GM23248 (cell line): ENCODE measurements at regions not wholly inside any gene's neighbourhood (a gene's known extent, or its start where the extent isn't known, plus 50 kb on each side); places are given as distances from the start of the nearest gene placed in this dataset.

Experiments
- DNase-seq: peaks from one replicate; pipeline ENCODE4 v3.0.0-alpha.2; 2015
- H2AFZ ChIP-seq: fragments of 200-600 bp; sonication (generic); 2 replicates; pipeline ENCODE4 v1.6.1; 2016; ENCODE audit warnings: antibody characterized with exemption
- H3F3A ChIP-seq: fragments of 200-600 bp; sonication (generic); 2 replicates; pipeline ENCODE4 v1.6.1; 2016; ENCODE audit warnings: mild to moderate bottlenecking, antibody characterized with exemption, mixed run types; ENCODE audit not compliant: insufficient read depth
- H3K27ac ChIP-seq: fragments of 200-600 bp; sonication (generic); 2 replicates; pipeline ENCODE4 v1.5.1; 2016; ENCODE audit warnings: mild to moderate bottlenecking
- H3K27me3 ChIP-seq: fragments of 200-600 bp; sonication (generic); replicated peaks from 2 replicates; pipeline ENCODE4 v1.6.1; 2016; ENCODE audit warnings: mild to moderate bottlenecking; ENCODE audit not compliant: insufficient read depth
- H3K36me3 ChIP-seq: fragments of 200-600 bp; sonication (generic); 2 replicates; pipeline ENCODE4 v1.6.1; 2016; ENCODE audit warnings: low read depth, mild to moderate bottlenecking
- H3K4me1 ChIP-seq: fragments of 200-600 bp; sonication (generic); 2 replicates; pipeline ENCODE4 v1.6.1; 2016; ENCODE audit warnings: mild to moderate bottlenecking; ENCODE audit not compliant: insufficient read depth
- H3K4me2 ChIP-seq: fragments of 200-600 bp; sonication (generic); one replicate; pipeline ENCODE4 v1.6.1; 2016; ENCODE audit warnings: mild to moderate bottlenecking; ENCODE audit not compliant: unreplicated experiment
- H3K4me3 ChIP-seq: fragments of 200-600 bp; sonication (generic); 2 replicates; pipeline ENCODE4 v1.5.1; 2016; ENCODE audit warnings: mild to moderate bottlenecking
- H3K79me2 ChIP-seq: fragments of 200-600 bp; sonication (generic); 2 replicates; pipeline ENCODE4 v1.6.1; 2016; ENCODE audit warnings: mild to moderate bottlenecking; ENCODE audit not compliant: insufficient read depth
- H3K9ac ChIP-seq: fragments of 200-600 bp; sonication (generic); 2 replicates; pipeline ENCODE4 v1.6.1; 2016; ENCODE audit warnings: mild to moderate bottlenecking
- H3K9me2 ChIP-seq: fragments of 200-600 bp; sonication (generic); 2 replicates; pipeline ENCODE4 v1.6.1; 2016; ENCODE audit warnings: mixed run types, mild to moderate bottlenecking, moderate library complexity; ENCODE audit not compliant: insufficient read depth
- H3K9me3 ChIP-seq: fragments of 200-600 bp; sonication (generic); one replicate; pipeline ENCODE4 v1.6.1; 2017; ENCODE audit warnings: low read depth
- H4K20me1 ChIP-seq: fragments of 200-600 bp; sonication (generic); 2 replicates; pipeline ENCODE4 v1.6.0; 2016; ENCODE audit not compliant: insufficient read depth
- EZH2 ChIP-seq: fragments of 200-600 bp; sonication (generic); IDR thresholded peaks from 2 replicates; pipeline ENCODE4 v1.6.1; 2018; ENCODE audit warnings: antibody characterized with exemption, mild to moderate bottlenecking; ENCODE audit not compliant: insufficient read depth, poor library complexity, severe bottlenecking
- EZH2phosphoT487 ChIP-seq: fragments of 200-600 bp; sonication (generic); IDR thresholded peaks from 2 replicates; pipeline ENCODE4 v1.6.1; 2018; ENCODE audit warnings: antibody characterized with exemption, moderate library complexity, mild to moderate bottlenecking, low read depth; ENCODE audit not compliant: insufficient read depth
- WGBS, 2 experiments: methylation state at CpG; one replicate each; pipeline ENCODE4 v1.1.6; 2015 to 2017; ENCODE audit warnings: low lambda C conversion rate in 2 of 2, low coverage in 1 of 2; ENCODE audit errors: missing lambda C conversion rate in 2 of 2; 5-methylcytosine and 5-hydroxymethylcytosine counted together
- in situ Hi-C: fragments of 300-500 bp; cut with MboI; formaldehyde crosslinking; loops from 2 replicates; pipeline ENCODE4 v1.15.0; 2020

GRCh38 chr2:107025291-107025857, 139.4 kb upstream of the ST6GAL2 start:
- in situ Hi-C loops = no loop called here
- Histone ChIP-seq H3F3A (no peaks in the 10 kb centered on the region), H3K4me3 (no peak overlapping the region), H3K27ac (no peak overlapping the region), H3K79me2 (no peaks in the 10 kb centered on the region), H3K9ac (no peak overlapping the region), H4K20me1 (no peaks in the 10 kb centered on the region), H3K36me3 (no peaks in the 10 kb centered on the region), H3K27me3 (no peaks in the 10 kb centered on the region), H3K4me1 (peaks cover 4% of the 10 kb centered on the region; the same call in 1 of the 2 replicates), H3K4me2 (no peak overlapping the region), H2AFZ (no peak overlapping the region), H3K9me2 (no peaks in the 10 kb centered on the region), H3K9me3 (no peaks in the 10 kb centered on the region)
- no peak for TF ChIP-seq EZH2phosphoT487
- no peak for TF ChIP-seq EZH2
- DNase-seq = no peak
- 55 to 59% methylated on average over 6 of the region's 6 CpGs for WGBS, 2 experiments

- no peak overlapping the region for H3K9ac ChIP-seq
- DNase-seq = peak; percentile 77
These were observed 140.0 kb upstream of the ST6GAL2 start for GRCh38 chr2:107025869-107026380.

GRCh38 chr2:107027205-107027604, 141.2 kb upstream of the ST6GAL2 start:
- no peaks in the 10 kb centered on the region for H3F3A ChIP-seq
- no peak for DNase-seq
- no peaks in the 10 kb centered on the region for H3K79me2 ChIP-seq
- no peak overlapping the region for H3K4me2 ChIP-seq
- H3K4me1 ChIP-seq = peaks cover 4% of the 10 kb centered on the region; the same call in 1 of the 2 replicates
- no peaks in the 10 kb centered on the region for H3K27me3 ChIP-seq
- no peaks in the 10 kb centered on the region for H3K9me3 ChIP-seq
- no peak overlapping the region for H3K4me3 ChIP-seq
- in situ Hi-C loops = no loop called here
- no peaks in the 10 kb centered on the region for H4K20me1 ChIP-seq
- H3K36me3 ChIP-seq = no peaks in the 10 kb centered on the region
- H2AFZ ChIP-seq = no peak overlapping the region
- no peak overlapping the region for H3K27ac ChIP-seq
- no peak overlapping the region for H3K9ac ChIP-seq
- H3K9me2 ChIP-seq = no peaks in the 10 kb centered on the region
- WGBS, 2 experiments = 25 to 30% methylated on average over 1 of the region's 1 CpG
- TF ChIP-seq EZH2phosphoT487 = no peak
- TF ChIP-seq EZH2 = no peak

More at GRCh38 chr2:107025869-107026380, 140.0 kb upstream of the ST6GAL2 start:
- H3K27me3 ChIP-seq = no peaks in the 10 kb centered on the region
- no peaks in the 10 kb centered on the region for H3K36me3 ChIP-seq
- H3K27ac ChIP-seq = no peak overlapping the region
- no peaks in the 10 kb centered on the region for H3K9me3 ChIP-seq
- TF ChIP-seq EZH2phosphoT487 (no peak), EZH2 (no peak)
- peaks cover 4% of the 10 kb centered on the region; the same call in 1 of the 2 replicates for H3K4me1 ChIP-seq
- no peak overlapping the region for H3K4me3 ChIP-seq
- H4K20me1 ChIP-seq = no peaks in the 10 kb centered on the region
- in situ Hi-C loops = no loop called here
- 26 to 29% methylated on average over 8 of the region's 8 CpGs for WGBS, 2 experiments
- H3K4me2 ChIP-seq = peak overlapping the region; percentile 3
- no peaks in the 10 kb centered on the region for H3K79me2 ChIP-seq
- H3K9me2 ChIP-seq = no peaks in the 10 kb centered on the region
- no peaks in the 10 kb centered on the region for H3F3A ChIP-seq
- H2AFZ ChIP-seq = no peak overlapping the region

- H4K20me1 ChIP-seq = no peaks in the 10 kb centered on the region
- H3K9me2 ChIP-seq = no peaks in the 10 kb centered on the region
- H3K27me3 ChIP-seq = no peaks in the 10 kb centered on the region
- no peak for DNase-seq
- peaks cover 4% of the 10 kb centered on the region; the same call in 1 of the 2 replicates for H3K4me1 ChIP-seq
- H2AFZ ChIP-seq = no peak overlapping the region
- H3F3A ChIP-seq = no peaks in the 10 kb centered on the region
- no peaks in the 10 kb centered on the region for H3K9me3 ChIP-seq
- no peak overlapping the region for H3K9ac ChIP-seq
- H3K4me2 ChIP-seq = no peak overlapping the region
- no peaks in the 10 kb centered on the region for H3K36me3 ChIP-seq
- in situ Hi-C loops = no loop called here
- H3K79me2 ChIP-seq = no peaks in the 10 kb centered on the region
- TF ChIP-seq EZH2 (no peak), EZH2phosphoT487 (no peak)
- no peak overlapping the region for H3K4me3 ChIP-seq
- no peak overlapping the region for H3K27ac ChIP-seq
These were observed 141.8 kb upstream of the ST6GAL2 start for GRCh38 chr2:107027810-107028209.

- H3K4me3 ChIP-seq = no peak overlapping the region
- TF ChIP-seq EZH2phosphoT487 = no peak
- TF ChIP-seq EZH2 = no peak
- WGBS, 2 experiments = 6 to 25% methylated on average over 1 of the region's 1 CpG
- H4K20me1 ChIP-seq = no peaks in the 10 kb centered on the region
- in situ Hi-C loops = no loop called here
- H3F3A ChIP-seq = no peaks in the 10 kb centered on the region
- H3K9ac ChIP-seq = no peak overlapping the region
- no peaks in the 10 kb centered on the region for H3K36me3 ChIP-seq
- no peaks in the 10 kb centered on the region for H3K9me2 ChIP-seq
- no peak for DNase-seq
- peaks cover 4% of the 10 kb centered on the region; the same call in 1 of the 2 replicates for H3K4me1 ChIP-seq
- no peaks in the 10 kb centered on the region for H3K9me3 ChIP-seq
- no peak overlapping the region for H2AFZ ChIP-seq
- H3K27ac ChIP-seq = no peak overlapping the region
- H3K27me3 ChIP-seq = no peaks in the 10 kb centered on the region
- H3K4me2 ChIP-seq = no peak overlapping the region
- no peaks in the 10 kb centered on the region for H3K79me2 ChIP-seq
These were observed 142.7 kb upstream of the ST6GAL2 start for GRCh38 chr2:107028661-107029060.
